ENCODE measurements at regions not wholly inside any gene's neighbourhood (a gene's known extent, or its start where the extent isn't known, plus 50 kb on each side); places are given as distances from the start of the nearest gene placed in this dataset.

DNA sequence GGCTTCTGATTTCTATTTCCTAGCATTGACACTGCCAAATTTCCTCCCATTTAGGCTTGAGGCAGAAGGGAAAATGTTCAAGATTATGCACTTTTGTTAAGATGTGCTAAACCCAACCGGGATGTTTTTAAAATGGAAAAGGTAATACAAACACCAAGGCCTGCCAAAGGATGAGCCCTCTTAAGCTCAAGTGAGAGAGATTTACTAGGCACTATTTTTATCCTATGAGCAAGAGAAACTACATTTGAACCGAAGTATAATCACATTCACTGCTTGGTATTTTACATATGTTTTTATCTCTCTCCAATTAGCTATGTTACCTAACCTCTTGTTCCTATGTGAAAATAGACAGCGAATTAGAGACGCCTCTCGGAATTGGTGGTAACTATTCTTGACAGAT is 295.8 kb downstream of the GABRB3 start:
- H3K4me3 ChIP-seq (ENCODE audit: low read depth, low read length) = no peak overlapping the region
- no peak for TF ChIP-seq POLR2A (IDR thresholded peaks at IDR 0.05; ENCODE audit: extremely low read depth, insufficient read length)
- TF ChIP-seq, protein P1, sequence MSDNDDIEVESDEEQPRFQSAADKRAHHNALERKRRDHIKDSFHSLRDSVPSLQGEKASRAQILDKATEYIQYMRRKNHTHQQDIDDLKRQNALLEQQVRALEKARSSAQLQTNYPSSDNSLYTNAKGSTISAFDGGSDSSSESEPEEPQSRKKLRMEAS (IDR thresholded peaks at IDR 0.05; ENCODE audit: low read depth, low read length) = no peak
- TF ChIP-seq MYC (IDR thresholded peaks at IDR 0.05; ENCODE audit: low read depth, low read length) = no peak
- TF ChIP-seq, protein P2, sequence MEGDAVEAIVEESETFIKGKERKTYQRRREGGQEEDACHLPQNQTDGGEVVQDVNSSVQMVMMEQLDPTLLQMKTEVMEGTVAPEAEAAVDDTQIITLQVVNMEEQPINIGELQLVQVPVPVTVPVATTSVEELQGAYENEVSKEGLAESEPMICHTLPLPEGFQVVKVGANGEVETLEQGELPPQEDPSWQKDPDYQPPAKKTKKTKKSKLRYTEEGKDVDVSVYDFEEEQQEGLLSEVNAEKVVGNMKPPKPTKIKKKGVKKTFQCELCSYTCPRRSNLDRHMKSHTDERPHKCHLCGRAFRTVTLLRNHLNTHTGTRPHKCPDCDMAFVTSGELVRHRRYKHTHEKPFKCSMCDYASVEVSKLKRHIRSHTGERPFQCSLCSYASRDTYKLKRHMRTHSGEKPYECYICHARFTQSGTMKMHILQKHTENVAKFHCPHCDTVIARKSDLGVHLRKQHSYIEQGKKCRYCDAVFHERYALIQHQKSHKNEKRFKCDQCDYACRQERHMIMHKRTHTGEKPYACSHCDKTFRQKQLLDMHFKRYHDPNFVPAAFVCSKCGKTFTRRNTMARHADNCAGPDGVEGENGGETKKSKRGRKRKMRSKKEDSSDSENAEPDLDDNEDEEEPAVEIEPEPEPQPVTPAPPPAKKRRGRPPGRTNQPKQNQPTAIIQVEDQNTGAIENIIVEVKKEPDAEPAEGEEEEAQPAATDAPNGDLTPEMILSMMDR (IDR thresholded peaks at IDR 0.05; ENCODE audit: low read depth, low read length) = no peak
- DNase-seq (ENCODE audit: low read depth) = no peak

DNA sequence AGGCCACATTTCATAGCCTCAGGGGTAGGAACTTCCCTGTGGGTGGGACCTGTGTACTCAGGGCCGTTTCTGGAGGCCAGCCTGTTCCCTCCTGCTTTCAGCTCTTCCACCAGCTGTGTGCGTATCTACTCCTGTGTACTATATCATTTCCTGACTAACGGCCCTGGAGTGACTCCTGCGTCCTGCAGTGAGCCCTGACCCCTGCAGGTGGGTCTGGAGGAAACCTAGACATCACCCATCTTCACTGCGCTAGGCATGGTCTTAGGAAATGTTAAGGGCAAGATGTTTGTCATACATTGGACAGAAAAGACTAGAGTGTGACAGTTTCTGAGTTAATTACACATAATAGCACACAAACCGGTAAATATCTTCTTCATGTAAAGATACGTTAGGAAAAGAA is 297.3 kb downstream of the GABRB3 start:
- H3K4me3 ChIP-seq (ENCODE audit: low read depth, low read length) = no peak overlapping the region
- peak; percentile 1 for DNase-seq (ENCODE audit: low read depth)
- TF ChIP-seq, protein P2 (IDR thresholded peaks at IDR 0.05; ENCODE audit: low read depth, low read length) = no peak
- TF ChIP-seq, protein P1 (IDR thresholded peaks at IDR 0.05; ENCODE audit: low read depth, low read length) = no peak
- TF ChIP-seq MYC (IDR thresholded peaks at IDR 0.05; ENCODE audit: low read depth, low read length) = no peak
- TF ChIP-seq POLR2A (IDR thresholded peaks at IDR 0.05; ENCODE audit: extremely low read depth, insufficient read length) = no peak

GRCh38 chr15:26472661-26473060 is 300.2 kb downstream of the GABRB3 start:
- TF ChIP-seq MYC (IDR thresholded peaks at IDR 0.05; ENCODE audit: low read depth, low read length) (no peak), POLR2A (IDR thresholded peaks at IDR 0.05; ENCODE audit: extremely low read depth, insufficient read length) (no peak)
- TF ChIP-seq, protein P2 (IDR thresholded peaks at IDR 0.05; ENCODE audit: low read depth, low read length) = no peak
- TF ChIP-seq, protein P1 (IDR thresholded peaks at IDR 0.05; ENCODE audit: low read depth, low read length) = no peak
- no peak for DNase-seq (ENCODE audit: low read depth)
- H3K4me3 ChIP-seq (ENCODE audit: low read depth, low read length) = no peak overlapping the region

GRCh38 chr15:26461847-26462608 is 310.8 kb downstream of the GABRB3 start:
- no peak overlapping the region for H3K4me3 ChIP-seq (ENCODE audit: low read depth, low read length)
- DNase-seq (ENCODE audit: low read depth) = no peak
- TF ChIP-seq MYC (IDR thresholded peaks at IDR 0.05; ENCODE audit: low read depth, low read length) = no peak
- TF ChIP-seq, protein P1 (IDR thresholded peaks at IDR 0.05; ENCODE audit: low read depth, low read length) = no peak
- no peak for TF ChIP-seq POLR2A (IDR thresholded peaks at IDR 0.05; ENCODE audit: extremely low read depth, insufficient read length)
- TF ChIP-seq, protein P2 (IDR thresholded peaks at IDR 0.05; ENCODE audit: low read depth, low read length) = no peak

GRCh38 chr15:26460165-26460564 is 312.7 kb downstream of the GABRB3 start:
- no peak for TF ChIP-seq MYC (IDR thresholded peaks at IDR 0.05; ENCODE audit: low read depth, low read length)

GRCh38 chr15:26455828-26456227 is 317.0 kb downstream of the GABRB3 start:
- H3K4me3 ChIP-seq (ENCODE audit: low read depth, low read length) = no peak overlapping the region
- no peak for TF ChIP-seq POLR2A (IDR thresholded peaks at IDR 0.05; ENCODE audit: extremely low read depth, insufficient read length)
- TF ChIP-seq, protein P2 (IDR thresholded peaks at IDR 0.05; ENCODE audit: low read depth, low read length) = no peak
- TF ChIP-seq, protein P1 (IDR thresholded peaks at IDR 0.05; ENCODE audit: low read depth, low read length) = no peak
- no peak for TF ChIP-seq MYC (IDR thresholded peaks at IDR 0.05; ENCODE audit: low read depth, low read length)
- no peak for DNase-seq (ENCODE audit: low read depth)

More at GRCh38 chr15:26460165-26460564, 312.7 kb downstream of the GABRB3 start:
- no peak overlapping the region for H3K4me3 ChIP-seq (ENCODE audit: low read depth, low read length)
- no peak for DNase-seq (ENCODE audit: low read depth)
